SK-N-SH treated with all-trans-retinoic acid at 6 μM for 48 hours (cell line): ENCODE measurements at regions not wholly inside any gene's neighbourhood (a gene's known extent, or its start where the extent isn't known, plus 50 kb on each side); places are given as distances from the start of the nearest gene placed in this dataset.

Experiments
- ATAC-seq: fragments of 200-7000 bp; cut with Tn5 transposase; 3 replicates; pipeline ENCODE4 v1.9.1; 2020; ENCODE audit warnings: mild to moderate bottlenecking, moderate library complexity
- ARNTL ChIP-seq: fragments of 450-650 bp; formaldehyde crosslinking; IDR thresholded peaks from 2 replicates; pipeline ENCODE4 v1.5.0; 2020; ENCODE audit warnings: low read depth, mild to moderate bottlenecking, moderate library complexity, borderline replicate concordance
- BACH2 ChIP-seq: fragments of 250-450 bp; sonication (Bioruptor Pico); IDR thresholded peaks from 2 replicates; pipeline ENCODE4 v1.9.0; 2021; ENCODE audit warnings: mild to moderate bottlenecking, borderline replicate concordance
- CSDC2 ChIP-seq: fragments of 250-450 bp; sonication (Bioruptor Pico); IDR thresholded peaks from 2 replicates; pipeline ENCODE4 v1.5.0; 2020; ENCODE audit warnings: mild to moderate bottlenecking, moderate library complexity
- ESRRG ChIP-seq: fragments of 250-450 bp; sonication (Bioruptor Pico); IDR thresholded peaks from 2 replicates; pipeline ENCODE4 v1.6.1; 2021; ENCODE audit warnings: mild to moderate bottlenecking
- GLIS3 ChIP-seq: fragments of 250-450 bp; sonication (Bioruptor Pico); IDR thresholded peaks from 2 replicates; pipeline ENCODE4 v1.5.0; 2020; ENCODE audit warnings: mild to moderate bottlenecking, moderate library complexity
- ISL1 ChIP-seq: fragments of 250-450 bp; sonication (Bioruptor Pico); IDR thresholded peaks from 2 replicates; pipeline ENCODE4 v2.1.2; 2022; ENCODE audit warnings: mild to moderate bottlenecking, moderate library complexity
- OSR1 ChIP-seq: fragments of 250-450 bp; sonication (Bioruptor Pico); IDR thresholded peaks from 2 replicates; pipeline ENCODE4 v1.8.0; 2022; ENCODE audit warnings: moderate library complexity, mild to moderate bottlenecking, inconsistent platforms
- POU6F1 ChIP-seq: fragments of 250-450 bp; sonication (Bioruptor Pico); IDR thresholded peaks from 2 replicates; pipeline ENCODE4 v1.8.0; 2021; ENCODE audit warnings: low read depth, mild to moderate bottlenecking, moderate library complexity, borderline replicate concordance
- PPARA ChIP-seq: fragments of 250-450 bp; sonication (Bioruptor Pico); IDR thresholded peaks from 2 replicates; pipeline ENCODE4 v1.5.0; 2020; ENCODE audit warnings: mild to moderate bottlenecking, borderline replicate concordance
- RARB ChIP-seq: fragments of 250-450 bp; sonication (Bioruptor Pico); IDR thresholded peaks from 2 replicates; pipeline ENCODE4 v1.8.0; 2021; ENCODE audit warnings: mild to moderate bottlenecking, moderate library complexity
- TCF4 ChIP-seq: fragments of 250-450 bp; sonication (Bioruptor Pico); IDR thresholded peaks from 2 replicates; pipeline ENCODE4 v1.8.0; 2021; ENCODE audit warnings: mild to moderate bottlenecking, moderate library complexity, borderline replicate concordance
- TOX ChIP-seq: fragments of 250-450 bp; sonication (Bioruptor Pico); IDR thresholded peaks from 2 replicates; pipeline ENCODE4 v1.8.0; 2021; ENCODE audit warnings: mild to moderate bottlenecking, moderate library complexity, borderline replicate concordance
- ZC3H10 ChIP-seq: fragments of 250-450 bp; sonication (Bioruptor Pico); IDR thresholded peaks from 2 replicates; pipeline ENCODE4 v1.5.1; 2021; ENCODE audit warnings: mild to moderate bottlenecking, moderate library complexity
- ZFP3 ChIP-seq: fragments of 250-450 bp; sonication (Bioruptor Pico); IDR thresholded peaks from 2 replicates; pipeline ENCODE4 v1.5.0; 2020; ENCODE audit warnings: mild to moderate bottlenecking, moderate library complexity
- ZFP30 ChIP-seq: fragments of 450-650 bp; formaldehyde crosslinking; IDR thresholded peaks from 2 replicates; pipeline ENCODE4 v1.5.0; 2022; ENCODE audit warnings: mild to moderate bottlenecking, moderate library complexity
- ZNF565 ChIP-seq: fragments of 450-650 bp; formaldehyde crosslinking; conservative IDR thresholded peaks from 2 replicates; pipeline ENCODE4 v1.5.0; 2020; ENCODE audit warnings: low read depth, mild to moderate bottlenecking, moderate library complexity
- ZNF70 ChIP-seq: fragments of 450-650 bp; formaldehyde crosslinking; IDR thresholded peaks from 2 replicates; pipeline ENCODE4 v1.5.0; 2020; ENCODE audit warnings: mild to moderate bottlenecking, moderate library complexity
- ZNF8 ChIP-seq: fragments of 450-650 bp; formaldehyde crosslinking; IDR thresholded peaks from 2 replicates; pipeline ENCODE4 v1.5.0; 2020; ENCODE audit warnings: mild to moderate bottlenecking, moderate library complexity
- TF ChIP-seq, protein P1 (sequence below): fragments of 250-450 bp; sonication (Bioruptor Pico); IDR thresholded peaks from 2 replicates; pipeline ENCODE4 v1.5.1; 2021; ENCODE audit warnings: mild to moderate bottlenecking, moderate library complexity
- TF ChIP-seq, protein P2 (sequence below): fragments of 250-450 bp; sonication (Bioruptor Pico); IDR thresholded peaks from 2 replicates; pipeline ENCODE4 v1.5.1; 2020; ENCODE audit warnings: low read depth, mild to moderate bottlenecking, moderate library complexity
- TF ChIP-seq, protein P3 (sequence below): fragments of 250-450 bp; sonication (Bioruptor Pico); IDR thresholded peaks from 2 replicates; pipeline ENCODE4 v1.5.0; 2020; ENCODE audit warnings: mild to moderate bottlenecking, moderate library complexity
- TF ChIP-seq, protein P4 (sequence below): fragments of 250-450 bp; sonication (Bioruptor Pico); IDR thresholded peaks from 2 replicates; pipeline ENCODE4 v1.8.0; 2020; ENCODE audit warnings: mild to moderate bottlenecking, moderate library complexity, borderline replicate concordance

- ATAC-seq = no peak
- TF ChIP-seq BACH2 (CRISPR knock-in tag) = no peak
- TF ChIP-seq ARNTL (CRISPR knock-in tag) = no peak
Observed at GRCh38 chr9:88750832-88751360, 215.9 kb downstream of the NXNL2 start.

- TF ChIP-seq ZNF565 (CRISPR knock-in tag) (no peak), ZFP30 (CRISPR knock-in tag) (no peak), GLIS3 (no peak), CSDC2 (CRISPR knock-in tag) (no peak), ZFP3 (CRISPR knock-in tag) (no peak), ISL1 (CRISPR knock-in tag) (no peak), TCF4 (no peak), TOX (no peak), ZNF8 (no peak), BACH2 (CRISPR knock-in tag) (no peak), ZC3H10 (no peak), PPARA (CRISPR knock-in tag) (no peak)
- TF ChIP-seq, protein P1, sequence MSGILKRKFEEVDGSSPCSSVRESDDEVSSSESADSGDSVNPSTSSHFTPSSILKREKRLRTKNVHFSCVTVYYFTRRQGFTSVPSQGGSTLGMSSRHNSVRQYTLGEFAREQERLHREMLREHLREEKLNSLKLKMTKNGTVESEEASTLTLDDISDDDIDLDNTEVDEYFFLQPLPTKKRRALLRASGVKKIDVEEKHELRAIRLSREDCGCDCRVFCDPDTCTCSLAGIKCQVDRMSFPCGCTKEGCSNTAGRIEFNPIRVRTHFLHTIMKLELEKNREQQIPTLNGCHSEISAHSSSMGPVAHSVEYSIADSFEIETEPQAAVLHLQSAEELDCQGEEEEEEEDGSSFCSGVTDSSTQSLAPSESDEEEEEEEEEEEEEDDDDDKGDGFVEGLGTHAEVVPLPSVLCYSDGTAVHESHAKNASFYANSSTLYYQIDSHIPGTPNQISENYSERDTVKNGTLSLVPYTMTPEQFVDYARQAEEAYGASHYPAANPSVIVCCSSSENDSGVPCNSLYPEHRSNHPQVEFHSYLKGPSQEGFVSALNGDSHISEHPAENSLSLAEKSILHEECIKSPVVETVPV (CRISPR knock-in tag) = no peak
- TF ChIP-seq, protein P2, sequence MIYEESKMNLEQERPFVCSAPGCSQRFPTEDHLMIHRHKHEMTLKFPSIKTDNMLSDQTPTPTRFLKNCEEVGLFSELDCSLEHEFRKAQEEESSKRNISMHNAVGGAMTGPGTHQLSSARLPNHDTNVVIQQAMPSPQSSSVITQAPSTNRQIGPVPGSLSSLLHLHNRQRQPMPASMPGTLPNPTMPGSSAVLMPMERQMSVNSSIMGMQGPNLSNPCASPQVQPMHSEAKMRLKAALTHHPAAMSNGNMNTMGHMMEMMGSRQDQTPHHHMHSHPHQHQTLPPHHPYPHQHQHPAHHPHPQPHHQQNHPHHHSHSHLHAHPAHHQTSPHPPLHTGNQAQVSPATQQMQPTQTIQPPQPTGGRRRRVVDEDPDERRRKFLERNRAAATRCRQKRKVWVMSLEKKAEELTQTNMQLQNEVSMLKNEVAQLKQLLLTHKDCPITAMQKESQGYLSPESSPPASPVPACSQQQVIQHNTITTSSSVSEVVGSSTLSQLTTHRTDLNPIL (CRISPR knock-in tag) = no peak
- ATAC-seq = no peak
Observed at GRCh38 chr9:88751781-88752180, 216.8 kb downstream of the NXNL2 start.

GRCh38 chr9:88753691-88754367 is 218.9 kb downstream of the NXNL2 start:
- TF ChIP-seq TCF4 = peak; percentile 96
- TF ChIP-seq, protein P3, sequence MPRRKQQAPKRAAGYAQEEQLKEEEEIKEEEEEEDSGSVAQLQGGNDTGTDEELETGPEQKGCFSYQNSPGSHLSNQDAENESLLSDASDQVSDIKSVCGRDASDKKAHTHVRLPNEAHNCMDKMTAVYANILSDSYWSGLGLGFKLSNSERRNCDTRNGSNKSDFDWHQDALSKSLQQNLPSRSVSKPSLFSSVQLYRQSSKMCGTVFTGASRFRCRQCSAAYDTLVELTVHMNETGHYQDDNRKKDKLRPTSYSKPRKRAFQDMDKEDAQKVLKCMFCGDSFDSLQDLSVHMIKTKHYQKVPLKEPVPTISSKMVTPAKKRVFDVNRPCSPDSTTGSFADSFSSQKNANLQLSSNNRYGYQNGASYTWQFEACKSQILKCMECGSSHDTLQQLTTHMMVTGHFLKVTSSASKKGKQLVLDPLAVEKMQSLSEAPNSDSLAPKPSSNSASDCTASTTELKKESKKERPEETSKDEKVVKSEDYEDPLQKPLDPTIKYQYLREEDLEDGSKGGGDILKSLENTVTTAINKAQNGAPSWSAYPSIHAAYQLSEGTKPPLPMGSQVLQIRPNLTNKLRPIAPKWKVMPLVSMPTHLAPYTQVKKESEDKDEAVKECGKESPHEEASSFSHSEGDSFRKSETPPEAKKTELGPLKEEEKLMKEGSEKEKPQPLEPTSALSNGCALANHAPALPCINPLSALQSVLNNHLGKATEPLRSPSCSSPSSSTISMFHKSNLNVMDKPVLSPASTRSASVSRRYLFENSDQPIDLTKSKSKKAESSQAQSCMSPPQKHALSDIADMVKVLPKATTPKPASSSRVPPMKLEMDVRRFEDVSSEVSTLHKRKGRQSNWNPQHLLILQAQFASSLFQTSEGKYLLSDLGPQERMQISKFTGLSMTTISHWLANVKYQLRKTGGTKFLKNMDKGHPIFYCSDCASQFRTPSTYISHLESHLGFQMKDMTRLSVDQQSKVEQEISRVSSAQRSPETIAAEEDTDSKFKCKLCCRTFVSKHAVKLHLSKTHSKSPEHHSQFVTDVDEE (CRISPR knock-in tag) = 0 out of 2 replicates have a peak, but pooled peaks have one; percentile 64
- TF ChIP-seq ZNF70 (CRISPR knock-in tag) = 0 out of 2 replicates have a peak, but pooled peaks have one; percentile 24
- TF ChIP-seq GLIS3 = no peak
- TF ChIP-seq OSR1 = no peak
- TF ChIP-seq PPARA (CRISPR knock-in tag) = peak; percentile 59; the same call in 1 of the 2 replicates
- ATAC-seq = peak; percentile 25; the same call in 1 of the 3 replicates

DNA sequence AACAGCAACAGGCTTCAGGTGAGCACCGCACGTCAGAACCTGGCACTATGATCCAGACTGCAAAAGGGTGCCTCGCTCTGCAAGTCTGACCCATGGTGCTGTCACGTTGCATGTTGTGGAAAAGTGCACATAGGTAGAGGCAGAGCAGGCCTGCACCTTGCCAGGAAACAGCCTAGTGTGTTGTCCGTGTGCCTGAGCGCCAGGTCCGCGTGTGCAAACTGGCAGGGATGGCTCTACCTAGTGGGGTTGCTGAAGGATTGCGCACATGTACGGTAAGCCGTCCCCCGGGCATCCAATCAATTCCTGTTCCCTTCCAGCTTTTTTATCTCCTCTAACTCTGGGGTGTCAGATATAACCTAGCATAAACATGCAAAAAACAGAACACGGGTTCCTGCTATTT is 219.5 kb downstream of the NXNL2 start:
- ATAC-seq = no peak
- TF ChIP-seq TCF4 (no peak), ZNF8 (no peak), RARB (no peak), ZFP3 (CRISPR knock-in tag) (no peak), TOX (no peak), POU6F1 (CRISPR knock-in tag) (no peak), ZFP30 (CRISPR knock-in tag) (no peak), ZNF70 (CRISPR knock-in tag) (no peak), ARNTL (CRISPR knock-in tag) (no peak), ESRRG (CRISPR knock-in tag) (no peak), BACH2 (CRISPR knock-in tag) (no peak), OSR1 (no peak), ZC3H10 (no peak)
- TF ChIP-seq, protein P2 (CRISPR knock-in tag) = no peak
- TF ChIP-seq, protein P4, sequence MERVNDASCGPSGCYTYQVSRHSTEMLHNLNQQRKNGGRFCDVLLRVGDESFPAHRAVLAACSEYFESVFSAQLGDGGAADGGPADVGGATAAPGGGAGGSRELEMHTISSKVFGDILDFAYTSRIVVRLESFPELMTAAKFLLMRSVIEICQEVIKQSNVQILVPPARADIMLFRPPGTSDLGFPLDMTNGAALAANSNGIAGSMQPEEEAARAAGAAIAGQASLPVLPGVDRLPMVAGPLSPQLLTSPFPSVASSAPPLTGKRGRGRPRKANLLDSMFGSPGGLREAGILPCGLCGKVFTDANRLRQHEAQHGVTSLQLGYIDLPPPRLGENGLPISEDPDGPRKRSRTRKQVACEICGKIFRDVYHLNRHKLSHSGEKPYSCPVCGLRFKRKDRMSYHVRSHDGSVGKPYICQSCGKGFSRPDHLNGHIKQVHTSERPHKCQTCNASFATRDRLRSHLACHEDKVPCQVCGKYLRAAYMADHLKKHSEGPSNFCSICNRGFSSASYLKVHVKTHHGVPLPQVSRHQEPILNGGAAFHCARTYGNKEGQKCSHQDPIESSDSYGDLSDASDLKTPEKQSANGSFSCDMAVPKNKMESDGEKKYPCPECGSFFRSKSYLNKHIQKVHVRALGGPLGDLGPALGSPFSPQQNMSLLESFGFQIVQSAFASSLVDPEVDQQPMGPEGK (CRISPR knock-in tag) = no peak
- TF ChIP-seq, all 23 proteins: peak for 0
